Upper lobe of left lung (tissue), 4 donors: ENCODE measurements at regions not wholly inside any gene's neighbourhood (a gene's known extent, or its start where the extent isn't known, plus 50 kb on each side); places are given as distances from the start of the nearest gene placed in this dataset.

Experiments
- POLR2A ChIP-seq, 4 donors: fragments of 450-650 bp; IDR thresholded peaks; one replicate each; pipeline ENCODE4 v1.5.1; 2016 to 2017; ENCODE audit warnings: antibody characterized with exemption in 4 of 4, mild to moderate bottlenecking in 2 of 4
- TF ChIP-seq, protein P1 (sequence below), 6 experiments: fragments of 450-650 bp in 4 of 6; fragments of 200-600 bp in 2 of 6; sonication (generic) in 2 of 6; IDR thresholded peaks; one replicate each; pipeline ENCODE4 v1.5.1; 2016 to 2019; ENCODE audit warnings: antibody characterized with exemption in 6 of 6

DNA sequence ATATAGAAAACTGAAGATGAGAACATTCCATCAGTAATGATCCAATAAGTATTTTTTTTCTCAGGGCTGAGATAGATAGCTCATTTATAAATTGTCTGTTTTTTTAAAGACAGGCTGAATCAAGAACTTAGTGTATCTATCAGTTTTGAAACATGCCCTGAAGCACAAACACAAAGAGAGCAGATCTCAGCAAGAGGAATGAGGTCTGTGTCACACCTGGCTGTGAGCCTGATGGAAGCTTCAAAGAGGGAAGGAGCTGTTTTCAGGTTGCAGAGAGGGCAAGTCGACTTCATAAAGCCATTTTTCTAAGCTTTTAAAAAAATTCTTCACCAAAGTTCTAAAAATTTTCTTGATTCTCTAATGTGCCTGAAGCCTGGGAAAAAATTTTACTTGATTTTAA, 434.9 kb downstream of the PDGFC start:
- TF ChIP-seq, protein P1, sequence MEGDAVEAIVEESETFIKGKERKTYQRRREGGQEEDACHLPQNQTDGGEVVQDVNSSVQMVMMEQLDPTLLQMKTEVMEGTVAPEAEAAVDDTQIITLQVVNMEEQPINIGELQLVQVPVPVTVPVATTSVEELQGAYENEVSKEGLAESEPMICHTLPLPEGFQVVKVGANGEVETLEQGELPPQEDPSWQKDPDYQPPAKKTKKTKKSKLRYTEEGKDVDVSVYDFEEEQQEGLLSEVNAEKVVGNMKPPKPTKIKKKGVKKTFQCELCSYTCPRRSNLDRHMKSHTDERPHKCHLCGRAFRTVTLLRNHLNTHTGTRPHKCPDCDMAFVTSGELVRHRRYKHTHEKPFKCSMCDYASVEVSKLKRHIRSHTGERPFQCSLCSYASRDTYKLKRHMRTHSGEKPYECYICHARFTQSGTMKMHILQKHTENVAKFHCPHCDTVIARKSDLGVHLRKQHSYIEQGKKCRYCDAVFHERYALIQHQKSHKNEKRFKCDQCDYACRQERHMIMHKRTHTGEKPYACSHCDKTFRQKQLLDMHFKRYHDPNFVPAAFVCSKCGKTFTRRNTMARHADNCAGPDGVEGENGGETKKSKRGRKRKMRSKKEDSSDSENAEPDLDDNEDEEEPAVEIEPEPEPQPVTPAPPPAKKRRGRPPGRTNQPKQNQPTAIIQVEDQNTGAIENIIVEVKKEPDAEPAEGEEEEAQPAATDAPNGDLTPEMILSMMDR (IDR thresholded peaks at IDR 0.05): no peak
- no peak for TF ChIP-seq POLR2A (IDR thresholded peaks at IDR 0.05)
